Rectal smooth muscle tissue (tissue), 1 donor: ENCODE measurements at regions not wholly inside any gene's neighbourhood (a gene's known extent, or its start where the extent isn't known, plus 50 kb on each side); places are given as distances from the start of the nearest gene placed in this dataset.
"Not testable (repeated sequence)": the region's sequence is repeated elsewhere in the genome, so short reads cannot be mapped to it uniquely, and the experiment has no call there.

ENCODE experiments used
- H3K27ac ChIP-seq: one replicate; pipeline ENCODE4 v1.7.0; 2013; ENCODE audit warnings: low read depth, low read length, inconsistent platforms
- H3K27me3 ChIP-seq: one replicate; pipeline ENCODE4 v1.7.0; 2013; ENCODE audit warnings: low read length; ENCODE audit not compliant: control insufficient read depth, insufficient read depth
- H3K36me3 ChIP-seq: one replicate; pipeline ENCODE4 v1.7.0; 2013; ENCODE audit warnings: low read length; ENCODE audit not compliant: control insufficient read depth, insufficient read depth
- H3K4me1 ChIP-seq: one replicate; pipeline ENCODE4 v1.7.0; 2013; ENCODE audit warnings: low read length; ENCODE audit not compliant: control insufficient read depth, insufficient read depth
- H3K4me3 ChIP-seq: one replicate; pipeline ENCODE4 v1.7.0; 2013; ENCODE audit warnings: low read length
- H3K9ac ChIP-seq: one replicate; pipeline ENCODE4 v1.7.0; 2013; ENCODE audit warnings: low read length

DNA sequence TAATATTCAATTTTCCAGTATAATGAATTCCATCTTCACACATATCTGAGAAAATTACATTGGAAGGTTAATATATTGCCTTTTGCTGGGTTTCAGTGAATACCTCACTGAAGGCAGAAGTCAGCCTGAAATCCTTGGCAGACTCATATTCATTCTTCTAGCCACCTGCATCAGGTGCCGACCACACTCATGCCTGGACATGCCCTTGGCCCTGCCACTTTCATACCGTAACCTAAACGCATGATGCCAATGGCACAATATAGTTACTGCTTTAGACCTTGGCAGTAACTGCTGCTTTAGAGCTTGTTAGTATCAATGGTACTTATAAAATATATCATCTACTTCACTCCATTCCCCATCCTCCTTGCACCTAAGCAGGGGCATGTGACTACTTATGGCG lies 817.6 kb upstream of the CDH8 start:
- H3K27ac ChIP-seq: no peak overlapping the region
- no peaks in the 10 kb centered on the region for H3K4me1 ChIP-seq
- no peak overlapping the region for H3K9ac ChIP-seq
- H3K27me3 ChIP-seq: no peaks in the 10 kb centered on the region
- no peaks in the 10 kb centered on the region for H3K36me3 ChIP-seq
- no peak overlapping the region for H3K4me3 ChIP-seq

DNA sequence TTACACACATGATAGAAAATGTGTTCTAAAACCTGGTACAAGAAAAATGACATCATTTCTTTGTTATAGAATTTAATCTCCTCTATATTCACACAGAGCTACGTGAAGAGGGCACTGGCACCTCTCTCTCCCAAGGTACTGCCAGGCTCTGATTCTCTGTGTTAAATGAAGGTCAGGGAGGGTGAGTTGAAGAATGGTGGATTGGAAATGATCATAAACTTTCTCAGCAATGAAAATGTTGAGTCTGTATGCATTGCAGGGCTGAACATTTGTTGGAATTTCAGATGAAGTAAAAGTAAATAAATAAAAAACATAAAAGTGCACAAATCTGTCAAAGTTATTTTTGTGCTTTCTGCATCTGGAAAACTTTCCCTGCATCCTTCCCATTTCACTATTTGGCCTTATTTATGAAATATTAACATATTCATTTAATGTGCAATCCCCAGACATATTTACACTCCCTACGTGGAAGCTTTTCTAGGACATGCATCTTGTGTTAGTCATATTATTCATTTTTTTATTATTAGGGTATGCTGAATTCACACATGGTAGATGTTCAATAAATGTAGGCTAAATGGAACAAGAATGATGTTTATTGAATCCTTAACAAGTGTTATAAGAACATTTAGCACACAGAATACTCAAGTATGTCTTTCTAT lies 810.3 kb upstream of the CDH8 start:
- H3K27me3 ChIP-seq: no peaks in the 10 kb centered on the region
- H3K4me1 ChIP-seq: no peaks in the 10 kb centered on the region
- H3K9ac ChIP-seq: no peak overlapping the region
- no peak overlapping the region for H3K4me3 ChIP-seq
- H3K36me3 ChIP-seq: no peaks in the 10 kb centered on the region
- H3K27ac ChIP-seq: no peak overlapping the region

DNA sequence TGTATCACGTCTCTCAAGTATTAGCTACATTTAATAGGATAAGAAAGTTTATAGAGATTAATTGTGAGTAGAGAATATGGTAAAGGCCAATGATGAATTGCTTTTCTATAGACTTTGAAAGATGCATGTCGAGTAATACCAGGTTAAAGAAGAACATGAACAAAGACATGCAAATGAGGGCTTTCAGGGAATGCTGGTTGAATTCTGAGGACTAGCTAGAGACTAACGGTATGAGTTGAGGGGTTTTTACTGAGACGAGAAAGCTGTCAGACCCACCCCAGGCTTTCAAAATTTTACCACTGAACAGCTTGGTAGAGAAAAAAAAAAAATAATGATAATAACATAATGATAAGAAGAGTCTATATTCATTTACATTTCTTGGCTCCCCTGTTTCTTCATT lies 796.0 kb upstream of the CDH8 start:
- no peaks in the 10 kb centered on the region for H3K27me3 ChIP-seq
- no peak overlapping the region for H3K9ac ChIP-seq
- no peak overlapping the region for H3K4me3 ChIP-seq
- no peaks in the 10 kb centered on the region for H3K36me3 ChIP-seq
- no peak overlapping the region for H3K27ac ChIP-seq
- H3K4me1 ChIP-seq: no peaks in the 10 kb centered on the region

DNA sequence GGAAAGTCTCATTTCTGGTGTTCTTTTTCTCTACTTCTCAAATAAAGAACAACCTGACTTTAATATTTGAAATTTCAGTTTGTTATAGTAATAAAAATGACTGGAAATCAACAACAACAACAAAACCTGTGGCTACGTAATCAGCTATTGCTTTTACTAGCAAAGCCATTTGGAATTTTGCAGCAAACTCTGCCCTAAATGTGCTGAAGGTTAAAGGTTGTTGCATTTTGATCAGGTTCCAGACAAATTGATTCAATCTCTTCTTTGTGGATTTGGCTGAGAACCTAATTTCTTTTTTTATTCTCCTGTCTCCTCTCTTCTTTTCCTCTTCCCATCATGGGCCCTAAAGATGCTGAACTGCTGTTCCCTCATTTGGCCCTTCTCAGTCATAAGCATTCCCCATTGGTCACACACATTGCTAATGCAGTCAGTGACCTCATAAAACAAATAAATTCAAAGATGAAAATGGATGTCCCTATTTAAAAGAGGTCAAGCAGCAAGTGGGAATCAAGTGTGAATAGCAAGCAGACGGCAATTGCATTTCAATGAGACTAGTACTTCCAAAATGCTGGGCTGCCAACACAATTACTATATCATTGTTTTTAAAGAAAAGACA lies 795.1 kb upstream of the CDH8 start:
- Histone ChIP-seq H3K27ac (no peak overlapping the region), H3K4me1 (no peaks in the 10 kb centered on the region), H3K9ac (no peak overlapping the region), H3K4me3 (no peak overlapping the region), H3K27me3 (no peaks in the 10 kb centered on the region), H3K36me3 (no peaks in the 10 kb centered on the region)

DNA sequence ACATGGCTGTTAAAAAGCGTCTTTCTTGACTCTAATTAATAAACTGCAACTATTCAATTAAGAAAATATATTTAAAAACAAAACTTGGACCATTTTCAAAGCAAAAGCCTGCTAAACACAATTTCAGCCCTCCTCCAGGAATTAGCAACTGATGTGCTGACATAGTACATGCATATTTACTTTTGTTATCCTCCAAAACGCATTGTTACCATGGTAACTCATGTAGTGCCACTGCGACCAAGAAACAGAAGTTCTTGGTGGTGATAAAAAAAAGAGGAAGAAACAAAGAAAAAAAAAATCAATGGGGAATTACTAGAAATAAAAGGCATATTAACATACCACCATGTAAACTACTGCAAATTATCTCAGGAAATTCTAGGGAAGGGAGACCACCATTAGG lies 793.4 kb upstream of the CDH8 start:
- Histone ChIP-seq H3K27me3 (no peaks in the 10 kb centered on the region), H3K27ac (no peak overlapping the region), H3K36me3 (no peaks in the 10 kb centered on the region), H3K4me3 (no peak overlapping the region), H3K9ac (no peak overlapping the region), H3K4me1 (no peaks in the 10 kb centered on the region)

DNA sequence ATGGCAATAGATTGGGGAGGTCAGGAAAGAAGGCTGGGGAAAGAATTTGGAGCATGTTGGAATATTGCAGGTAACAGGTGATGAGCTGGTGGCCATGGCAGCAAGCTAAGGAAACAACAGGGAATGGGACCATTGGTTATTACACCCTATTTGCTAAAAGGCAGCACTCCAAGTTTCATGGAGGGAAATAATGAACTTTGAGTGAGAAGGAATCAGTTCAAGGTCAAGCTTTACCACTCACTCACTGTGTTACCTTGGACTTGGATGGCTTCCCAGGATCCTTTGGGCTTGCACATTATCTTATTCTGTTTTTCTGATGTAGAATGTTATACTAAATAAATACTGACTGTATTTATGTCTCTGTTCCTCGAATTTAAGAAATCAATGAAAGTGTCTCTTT lies 792.8 kb upstream of the CDH8 start:
- H3K9ac ChIP-seq: no peak overlapping the region
- H3K4me1 ChIP-seq: no peaks in the 10 kb centered on the region
- H3K27me3 ChIP-seq: no peaks in the 10 kb centered on the region
- H3K27ac ChIP-seq: no peak overlapping the region
- no peak overlapping the region for H3K4me3 ChIP-seq
- H3K36me3 ChIP-seq: no peaks in the 10 kb centered on the region

DNA sequence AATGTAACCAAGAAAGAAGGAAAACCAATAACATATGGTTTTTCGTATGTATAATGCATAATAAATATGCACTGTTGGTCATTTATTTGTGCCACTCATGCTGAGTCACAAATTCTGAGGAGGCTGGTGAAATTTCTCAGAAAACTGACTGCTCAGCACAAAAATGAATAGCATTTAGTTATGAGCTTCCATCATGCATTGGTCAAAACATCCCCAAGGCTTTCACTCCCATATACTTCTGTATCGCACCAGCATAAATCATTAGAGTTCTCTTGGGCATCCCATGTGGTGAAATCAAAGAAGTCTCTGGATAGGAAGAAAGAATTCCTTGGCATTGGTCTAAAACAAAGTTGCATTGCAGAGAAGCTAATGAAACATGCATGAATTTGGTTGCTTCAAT lies 785.6 kb upstream of the CDH8 start:
- no peaks in the 10 kb centered on the region for H3K27me3 ChIP-seq
- no peaks in the 10 kb centered on the region for H3K36me3 ChIP-seq
- H3K4me1 ChIP-seq: no peaks in the 10 kb centered on the region
- no peak overlapping the region for H3K27ac ChIP-seq
- no peak overlapping the region for H3K4me3 ChIP-seq
- no peak overlapping the region for H3K9ac ChIP-seq

DNA sequence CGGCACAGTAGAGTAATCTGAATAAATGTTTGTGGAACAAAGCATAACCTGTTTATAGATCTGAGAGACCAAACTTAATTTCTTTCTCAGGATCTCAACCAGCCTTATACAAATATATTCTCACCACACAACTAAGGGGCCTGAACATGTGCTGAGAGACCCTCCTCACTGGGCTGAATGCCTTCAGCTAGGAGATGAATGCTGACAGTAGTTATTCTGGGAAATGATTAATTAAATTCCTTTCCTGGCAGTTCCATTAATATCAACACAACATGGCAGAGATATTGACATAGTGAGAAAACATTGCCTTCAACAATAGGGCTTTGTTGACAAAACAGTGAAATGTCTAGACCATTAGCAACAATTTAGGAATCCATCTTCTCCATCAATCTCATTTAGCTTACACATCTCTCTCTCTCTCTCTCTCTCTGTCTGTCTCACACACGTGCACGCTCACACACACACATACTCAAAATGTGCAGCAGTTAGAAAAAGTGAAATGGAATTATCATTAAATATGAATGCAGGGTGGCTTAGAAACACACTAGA lies 780.8 kb upstream of the CDH8 start:
- H3K36me3 ChIP-seq: no peaks in the 10 kb centered on the region
- no peak overlapping the region for H3K9ac ChIP-seq
- H3K4me3 ChIP-seq: no peak overlapping the region
- no peaks in the 10 kb centered on the region for H3K4me1 ChIP-seq
- H3K27me3 ChIP-seq: no peaks in the 10 kb centered on the region
- H3K27ac ChIP-seq: no peak overlapping the region

DNA sequence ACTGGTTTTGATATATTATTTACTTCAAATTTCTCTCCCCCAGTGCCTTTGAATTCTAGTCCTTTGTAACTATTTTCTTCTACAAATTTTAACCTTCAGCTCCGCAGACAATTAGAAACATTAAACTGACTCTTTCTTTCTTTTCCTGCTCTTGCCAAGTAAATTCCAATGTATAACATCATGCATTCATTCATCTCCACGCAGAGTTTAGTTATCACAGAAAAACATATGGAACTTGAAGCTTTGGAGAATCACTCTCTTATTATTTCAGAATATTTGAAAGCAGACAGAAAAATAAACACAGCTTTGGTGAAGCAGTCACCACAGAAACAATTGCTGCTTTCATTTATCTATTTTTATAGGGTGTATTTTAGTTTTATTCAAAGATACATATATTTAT lies 778.7 kb upstream of the CDH8 start:
- H3K4me1 ChIP-seq: no peaks in the 10 kb centered on the region
- H3K27ac ChIP-seq: no peak overlapping the region
- H3K36me3 ChIP-seq: no peaks in the 10 kb centered on the region
- no peak overlapping the region for H3K4me3 ChIP-seq
- no peak overlapping the region for H3K9ac ChIP-seq
- no peaks in the 10 kb centered on the region for H3K27me3 ChIP-seq

DNA sequence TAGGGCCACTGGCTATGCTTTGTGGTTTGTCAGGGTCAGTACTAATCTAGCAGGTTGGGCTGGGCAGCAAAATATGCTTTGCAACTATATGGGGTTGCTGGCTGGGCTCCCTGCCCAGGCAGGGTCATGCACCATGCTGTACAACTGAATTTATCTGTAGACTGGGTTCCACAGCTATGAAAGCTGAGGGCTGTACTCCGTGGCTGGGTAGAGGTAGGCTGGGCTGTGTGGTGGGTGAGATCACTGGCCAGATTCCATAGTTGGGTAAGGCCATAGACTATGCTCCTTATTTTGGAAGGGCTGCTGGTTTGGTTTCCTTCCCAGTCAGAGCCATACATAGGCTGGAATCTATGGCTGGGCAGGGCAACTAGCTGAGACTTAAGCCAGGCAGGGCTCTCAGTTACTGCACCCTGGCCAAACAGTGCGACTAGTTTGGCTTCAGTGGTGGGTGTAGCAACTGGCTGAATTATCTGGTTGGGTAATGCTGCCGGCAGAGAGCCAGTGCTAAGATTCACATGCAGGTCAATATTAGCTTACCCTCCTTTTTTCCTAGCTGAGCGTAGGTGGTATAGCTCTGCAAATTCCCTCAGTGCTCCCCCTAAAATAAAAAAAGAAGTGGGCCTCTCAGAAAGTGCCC lies 769.1 kb upstream of the CDH8 start:
- H3K27ac ChIP-seq: peak overlapping the region; percentile 25
- no peak overlapping the region for H3K9ac ChIP-seq

DNA sequence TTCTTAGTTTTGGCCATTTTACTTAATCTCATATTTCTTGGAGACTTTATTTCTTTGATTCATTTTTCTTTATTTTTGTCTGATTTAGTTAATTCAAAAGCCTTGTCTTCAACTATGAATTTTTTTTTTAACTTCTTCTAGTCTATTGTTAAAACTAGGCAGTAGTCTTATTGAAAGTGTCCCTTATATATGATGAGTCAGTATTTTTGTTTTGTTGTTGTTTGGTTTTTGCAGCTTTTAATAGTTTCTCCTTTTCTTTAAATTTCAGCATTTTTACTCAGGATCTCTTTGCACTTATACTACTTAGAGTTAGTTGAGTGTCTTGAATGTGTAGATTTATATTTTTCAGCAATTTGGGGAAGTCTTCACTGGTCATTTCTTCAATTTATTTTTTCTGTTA lies 758.5 kb upstream of the CDH8 start:
- Histone ChIP-seq H3K27ac (no peak overlapping the region), H3K4me1 (no peaks in the 10 kb centered on the region), H3K9ac (no peak overlapping the region), H3K27me3 (no peaks in the 10 kb centered on the region), H3K36me3 (no peaks in the 10 kb centered on the region), H3K4me3 (no peak overlapping the region)

More for the DNA sequence above, 769.1 kb upstream of the CDH8 start:
- Histone ChIP-seq H3K4me3 (no peak overlapping the region), H3K27me3 (no peaks in the 10 kb centered on the region), H3K36me3 (no peaks in the 10 kb centered on the region), H3K4me1 (no peaks in the 10 kb centered on the region)

DNA sequence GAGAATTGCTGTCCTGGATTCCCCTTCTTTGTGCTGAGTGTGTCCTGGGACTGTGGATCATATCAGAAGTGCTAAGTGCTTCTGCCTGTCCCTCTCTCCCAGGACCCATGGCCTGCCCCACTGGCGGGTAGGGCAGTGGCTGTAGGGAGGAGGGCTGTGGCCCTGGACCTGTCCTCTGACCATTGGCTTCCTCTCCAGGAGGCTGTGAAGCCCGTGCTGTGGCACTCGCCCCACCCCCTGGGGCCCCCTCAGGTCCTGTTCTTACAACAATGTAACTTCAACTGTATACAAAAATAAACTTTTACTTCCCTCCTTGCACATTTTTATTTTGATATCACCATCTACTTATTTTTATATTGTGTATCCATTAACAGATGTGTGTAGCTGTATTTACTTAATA lies 743.8 kb upstream of the CDH8 start:
- H3K27me3 ChIP-seq, H3K4me1 ChIP-seq, H3K27ac ChIP-seq, H3K9ac ChIP-seq, H3K36me3 ChIP-seq, H3K4me3 ChIP-seq: not testable (repeated sequence)

DNA sequence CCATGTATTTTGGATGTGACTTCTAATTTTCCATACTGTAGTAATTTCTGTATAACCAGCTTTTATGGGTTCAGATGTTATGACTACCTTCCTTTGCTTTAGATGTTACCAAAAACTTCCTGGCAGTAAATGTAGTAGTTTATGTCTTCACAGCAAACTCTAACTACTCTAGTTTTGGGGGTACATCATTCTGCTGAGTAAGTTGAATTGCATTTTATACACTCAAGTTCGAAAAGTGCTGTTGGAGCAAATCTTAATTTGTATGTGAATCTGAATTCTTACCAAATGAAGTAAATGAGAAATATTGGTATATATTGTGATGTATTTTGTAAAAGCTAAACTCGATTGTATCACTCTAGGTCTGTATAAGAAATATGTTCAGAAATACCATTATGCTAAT lies 728.3 kb upstream of the CDH8 start:
- H3K4me3 ChIP-seq: no peak overlapping the region
- no peaks in the 10 kb centered on the region for H3K27me3 ChIP-seq
- no peak overlapping the region for H3K9ac ChIP-seq
- no peaks in the 10 kb centered on the region for H3K4me1 ChIP-seq
- no peak overlapping the region for H3K27ac ChIP-seq
- H3K36me3 ChIP-seq: no peaks in the 10 kb centered on the region
